ENCODE measurements at regions not wholly inside any gene's neighbourhood (a gene's known extent, or its start where the extent isn't known, plus 50 kb on each side); places are given as distances from the start of the nearest gene placed in this dataset.

DNA sequence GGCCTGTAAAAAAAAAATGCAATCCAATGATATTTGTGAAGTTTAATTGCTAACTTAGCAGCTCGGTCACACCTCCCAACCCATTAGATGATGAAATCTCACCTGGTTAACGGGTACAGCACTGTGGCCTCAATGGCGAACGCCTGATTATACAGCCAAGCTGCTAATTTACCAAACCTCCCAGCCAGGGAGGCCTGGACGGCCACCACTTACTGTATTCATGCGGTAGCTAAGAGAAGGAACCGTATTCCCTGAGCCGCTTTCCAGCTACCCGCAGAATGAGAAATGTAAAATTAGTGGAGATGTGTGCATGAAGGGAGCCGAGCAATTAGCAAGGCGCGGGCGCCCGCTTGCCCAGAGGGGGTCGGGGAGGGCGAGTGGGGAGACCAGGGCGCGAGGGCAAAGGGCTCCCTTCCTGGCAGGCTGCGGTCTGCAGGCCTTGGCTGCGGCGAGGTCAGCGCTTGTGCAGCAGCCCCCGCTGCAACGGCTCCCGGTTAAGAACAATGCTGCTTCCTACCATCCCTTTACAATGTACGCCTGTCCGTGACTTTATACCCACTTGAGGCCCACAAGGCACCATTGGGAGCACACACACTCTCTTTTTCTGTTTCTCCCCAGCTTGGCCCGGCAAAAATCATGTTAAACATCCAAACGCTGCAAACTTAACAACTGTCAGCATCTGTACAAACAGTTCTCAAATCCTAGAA, 70.4 kb upstream of the TBCA start:
- peaks cover 22 to 83% of the 10 kb centered on the region in 2 donors for H3K27me3 ChIP-seq
- intact Hi-C loops (cut with DNase I) = no loop called here
- peak in 1 of 4 donors; percentile 75 for DNase-seq
- H3K4me1 ChIP-seq = peaks cover 3 to 25% of the 10 kb centered on the region in 2 donors
- H3K4me3 ChIP-seq = no peak overlapping the region
- H3K36me3 ChIP-seq = no peaks in the 10 kb centered on the region
- TF ChIP-seq, protein P1, sequence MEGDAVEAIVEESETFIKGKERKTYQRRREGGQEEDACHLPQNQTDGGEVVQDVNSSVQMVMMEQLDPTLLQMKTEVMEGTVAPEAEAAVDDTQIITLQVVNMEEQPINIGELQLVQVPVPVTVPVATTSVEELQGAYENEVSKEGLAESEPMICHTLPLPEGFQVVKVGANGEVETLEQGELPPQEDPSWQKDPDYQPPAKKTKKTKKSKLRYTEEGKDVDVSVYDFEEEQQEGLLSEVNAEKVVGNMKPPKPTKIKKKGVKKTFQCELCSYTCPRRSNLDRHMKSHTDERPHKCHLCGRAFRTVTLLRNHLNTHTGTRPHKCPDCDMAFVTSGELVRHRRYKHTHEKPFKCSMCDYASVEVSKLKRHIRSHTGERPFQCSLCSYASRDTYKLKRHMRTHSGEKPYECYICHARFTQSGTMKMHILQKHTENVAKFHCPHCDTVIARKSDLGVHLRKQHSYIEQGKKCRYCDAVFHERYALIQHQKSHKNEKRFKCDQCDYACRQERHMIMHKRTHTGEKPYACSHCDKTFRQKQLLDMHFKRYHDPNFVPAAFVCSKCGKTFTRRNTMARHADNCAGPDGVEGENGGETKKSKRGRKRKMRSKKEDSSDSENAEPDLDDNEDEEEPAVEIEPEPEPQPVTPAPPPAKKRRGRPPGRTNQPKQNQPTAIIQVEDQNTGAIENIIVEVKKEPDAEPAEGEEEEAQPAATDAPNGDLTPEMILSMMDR (IDR thresholded peaks at IDR 0.05) = no peak
- ATAC-seq = no peak
- H3K9me3 ChIP-seq = no peaks in the 10 kb centered on the region
- no peak overlapping the region for H3K27ac ChIP-seq

- intact Hi-C loops (cut with DNase I) = no loop called here
- H3K27me3 ChIP-seq = peaks cover 22 to 78% of the 10 kb centered on the region in 2 donors
- H3K4me3 ChIP-seq = no peak overlapping the region
- no peaks in the 10 kb centered on the region for H3K9me3 ChIP-seq
- H3K4me1 ChIP-seq = peaks cover 3 to 15% of the 10 kb centered on the region in 2 donors
- TF ChIP-seq, protein P1 (IDR thresholded peaks at IDR 0.05) = no peak
- ATAC-seq = no peak
- H3K36me3 ChIP-seq = no peaks in the 10 kb centered on the region
- DNase-seq = no peak
- no peak overlapping the region for H3K27ac ChIP-seq
Measured at GRCh38 chr5:77845324-77845646, 69.1 kb upstream of the TBCA start.

GRCh38 chr5:77844623-77845323, 68.6 kb upstream of the TBCA start:
- H3K4me1 ChIP-seq = peaks cover 3 to 15% of the 10 kb centered on the region in 2 donors
- H3K27ac ChIP-seq = no peak overlapping the region
- intact Hi-C loops (cut with DNase I) = no loop called here
- peak overlapping the region; percentile 20 to 32 for H3K4me3 ChIP-seq
- DNase-seq (peak in 3 of 4 donors; percentile 71 to 79 (median 72)), ATAC-seq (peak; percentile 50)
- TF ChIP-seq, protein P1 (IDR thresholded peaks at IDR 0.05) = no peak
- H3K27me3 ChIP-seq = peaks cover 22 to 77% of the 10 kb centered on the region in 2 donors
- H3K9me3 ChIP-seq = no peaks in the 10 kb centered on the region
- H3K36me3 ChIP-seq = no peaks in the 10 kb centered on the region

DNA sequence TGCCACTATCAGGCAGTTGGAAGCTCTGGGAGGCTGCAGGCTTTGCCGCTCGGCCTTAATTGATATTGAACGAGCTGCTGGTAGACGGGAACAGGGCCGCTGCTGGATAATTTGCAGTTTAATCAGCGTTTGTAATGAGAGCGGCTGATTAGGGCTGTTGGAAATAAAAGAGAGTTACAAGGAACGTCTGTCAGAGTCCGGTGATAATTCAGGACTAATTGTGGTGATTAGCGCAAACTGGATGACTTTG, 68.2 kb upstream of the TBCA start:
- Histone ChIP-seq H3K27me3 (peaks cover 22 to 77% of the 10 kb centered on the region in 2 donors), H3K4me3 (peak overlapping the region; percentile 20 to 32), H3K36me3 (no peaks in the 10 kb centered on the region), H3K4me1 (peaks cover 3 to 15% of the 10 kb centered on the region in 2 donors), H3K27ac (no peak overlapping the region), H3K9me3 (no peaks in the 10 kb centered on the region)
- ATAC-seq (peak; percentile 43), DNase-seq (peak in 2 of 4 donors; percentile 90)
- TF ChIP-seq, protein P1 (IDR thresholded peaks at IDR 0.05) = no peak
- intact Hi-C loops (cut with DNase I) = no loop called here

- peak overlapping the region; percentile 20 to 32 for H3K4me3 ChIP-seq
- peaks cover 3 to 15% of the 10 kb centered on the region in 2 donors for H3K4me1 ChIP-seq
- intact Hi-C loops (cut with DNase I) = no loop called here
- peak in 1 of 4 donors; percentile 55 for DNase-seq
- peak; percentile 75 for ATAC-seq
- no peaks in the 10 kb centered on the region for H3K9me3 ChIP-seq
- TF ChIP-seq, protein P1 (IDR thresholded peaks at IDR 0.05) = no peak
- H3K27me3 ChIP-seq = peaks cover 22 to 77% of the 10 kb centered on the region in 2 donors
- H3K36me3 ChIP-seq = no peaks in the 10 kb centered on the region
- no peak overlapping the region for H3K27ac ChIP-seq
Measured at GRCh38 chr5:77843570-77844372, 67.6 kb upstream of the TBCA start.
